Vagina (tissue), 2 donors: ENCODE measurements at regions not wholly inside any gene's neighbourhood (a gene's known extent, or its start where the extent isn't known, plus 50 kb on each side); places are given as distances from the start of the nearest gene placed in this dataset.

Source experiments
- DNase-seq, 2 donors: peaks; one replicate each; pipeline ENCODE4 v3.0.0-alpha.2; 2017; ENCODE audit errors: extremely low spot score in 2 of 2
- H3K27ac ChIP-seq: fragments of 200-600 bp; sonication (generic); one replicate; pipeline ENCODE4 v1.5.1; 2019
- H3K27me3 ChIP-seq: fragments of 200-600 bp; sonication (generic); one replicate; pipeline ENCODE4 v1.5.1; 2019
- H3K36me3 ChIP-seq, 2 donors: fragments of 200-600 bp; sonication (generic); one replicate each; pipeline ENCODE4 v1.5.1; 2017 to 2019
- H3K4me1 ChIP-seq: fragments of 200-600 bp; sonication (generic); one replicate; pipeline ENCODE4 v1.5.1; 2019
- H3K4me3 ChIP-seq, 2 donors: fragments of 200-600 bp; sonication (generic); 1 replicate in 1 of 2; 2 replicates in 1 of 2; pipeline ENCODE4 v1.5.1; 2016 to 2019
- H3K9me3 ChIP-seq: fragments of 200-600 bp; sonication (generic); one replicate; pipeline ENCODE4 v1.5.1; 2019
- CTCF ChIP-seq, 3 experiments: fragments of 450-650 bp in 2 of 3; fragments of 200-600 bp in 1 of 3; sonication (generic) in 1 of 3; IDR thresholded peaks; one replicate each; pipeline ENCODE4 v1.5.1; 2017 to 2019; ENCODE audit warnings: antibody characterized with exemption in 3 of 3, mild to moderate bottlenecking in 2 of 3, moderate library complexity in 2 of 3
- POLR2A ChIP-seq, 2 donors: fragments of 450-650 bp; IDR thresholded peaks; one replicate each; pipeline ENCODE4 v1.6.1; 2017; ENCODE audit warnings: antibody characterized with exemption in 2 of 2, mild to moderate bottlenecking in 2 of 2, moderate library complexity in 2 of 2
- POLR2AphosphoS5 ChIP-seq, 2 donors: sonication (generic); formaldehyde crosslinking; IDR thresholded peaks; one replicate each; pipeline ENCODE4 v1.9.0; 2017; ENCODE audit warnings: antibody characterized with exemption in 2 of 2, mild to moderate bottlenecking in 2 of 2, low read depth in 1 of 2; ENCODE audit not compliant: insufficient read depth in 1 of 2
- intact Hi-C: fragments of 100-400 bp; cut with DNase I; formaldehyde crosslinking; loops from one replicate; pipeline ENCODE4 v1.15.1; 2023

- DNase-seq, result no peak
- TF ChIP-seq POLR2AphosphoS5 (IDR thresholded peaks at IDR 0.05; ENCODE audit: insufficient read depth in 1 of 2, low read depth in 1 of 2), result no peak
- TF ChIP-seq POLR2A (IDR thresholded peaks at IDR 0.05), result no peak
- no peak for TF ChIP-seq CTCF (IDR thresholded peaks at IDR 0.05)
- Histone ChIP-seq H3K27ac (no peak overlapping the region), H3K9me3 (no peaks in the 10 kb centered on the region), H3K4me3 (no peak overlapping the region), H3K4me1 (peaks cover 6% of the 10 kb centered on the region), H3K36me3 (no peaks in the 10 kb centered on the region), H3K27me3 (no peaks in the 10 kb centered on the region)
- intact Hi-C loops, result no loop called here
These were observed 193.0 kb downstream of the URB2 start for GRCh38 chr1:229819091-229819490.

GRCh38 chr1:229822026-229822425, 196.0 kb downstream of the URB2 start:
- no peak for DNase-seq
- Histone ChIP-seq H3K27me3 (no peaks in the 10 kb centered on the region), H3K9me3 (no peaks in the 10 kb centered on the region), H3K27ac (no peak overlapping the region), H3K4me3 (no peak overlapping the region), H3K36me3 (no peaks in the 10 kb centered on the region), H3K4me1 (peaks cover 6% of the 10 kb centered on the region)
- intact Hi-C loops, result no loop called here
- no peak for TF ChIP-seq POLR2AphosphoS5 (IDR thresholded peaks at IDR 0.05; ENCODE audit: insufficient read depth in 1 of 2, low read depth in 1 of 2)
- no peak for TF ChIP-seq CTCF (IDR thresholded peaks at IDR 0.05)
- TF ChIP-seq POLR2A (IDR thresholded peaks at IDR 0.05), result no peak

- intact Hi-C loops, result no loop called here
- no peak for DNase-seq
- Histone ChIP-seq H3K4me3 (no peak overlapping the region), H3K4me1 (peaks cover 6% of the 10 kb centered on the region), H3K36me3 (no peaks in the 10 kb centered on the region), H3K27me3 (no peaks in the 10 kb centered on the region), H3K9me3 (no peaks in the 10 kb centered on the region), H3K27ac (no peak overlapping the region)
- no peak for TF ChIP-seq POLR2A (IDR thresholded peaks at IDR 0.05)
- TF ChIP-seq CTCF (IDR thresholded peaks at IDR 0.05), result no peak
- no peak for TF ChIP-seq POLR2AphosphoS5 (IDR thresholded peaks at IDR 0.05; ENCODE audit: insufficient read depth in 1 of 2, low read depth in 1 of 2)
These were observed 199.0 kb downstream of the URB2 start for GRCh38 chr1:229825042-229825441.

GRCh38 chr1:229828461-229828860, 202.4 kb downstream of the URB2 start:
- Histone ChIP-seq H3K4me3 (no peak overlapping the region), H3K27ac (no peak overlapping the region), H3K27me3 (no peaks in the 10 kb centered on the region), H3K9me3 (no peaks in the 10 kb centered on the region), H3K4me1 (no peaks in the 10 kb centered on the region), H3K36me3 (no peaks in the 10 kb centered on the region)
- DNase-seq, result no peak
- no peak for TF ChIP-seq POLR2A (IDR thresholded peaks at IDR 0.05)
- TF ChIP-seq CTCF (IDR thresholded peaks at IDR 0.05), result no peak
- no peak for TF ChIP-seq POLR2AphosphoS5 (IDR thresholded peaks at IDR 0.05; ENCODE audit: insufficient read depth in 1 of 2, low read depth in 1 of 2)
- intact Hi-C loops, result no loop called here

GRCh38 chr1:229832695-229833094, 206.6 kb downstream of the URB2 start:
- DNase-seq, result no peak
- H3K9me3 ChIP-seq, result no peaks in the 10 kb centered on the region
- no peaks in the 10 kb centered on the region for H3K4me1 ChIP-seq
- H3K36me3 ChIP-seq, result no peaks in the 10 kb centered on the region
- no peaks in the 10 kb centered on the region for H3K27me3 ChIP-seq
- H3K4me3 ChIP-seq, result no peak overlapping the region
- H3K27ac ChIP-seq, result no peak overlapping the region
- TF ChIP-seq POLR2AphosphoS5 (IDR thresholded peaks at IDR 0.05; ENCODE audit: insufficient read depth in 1 of 2, low read depth in 1 of 2), result no peak
- intact Hi-C loops, result no loop called here

GRCh38 chr1:229834230-229834629, 208.2 kb downstream of the URB2 start:
- Histone ChIP-seq H3K9me3 (no peaks in the 10 kb centered on the region), H3K4me3 (no peak overlapping the region), H3K27ac (no peak overlapping the region), H3K27me3 (no peaks in the 10 kb centered on the region), H3K4me1 (no peaks in the 10 kb centered on the region), H3K36me3 (no peaks in the 10 kb centered on the region)
- intact Hi-C loops, result no loop called here
- DNase-seq, result no peak
- TF ChIP-seq CTCF (IDR thresholded peaks at IDR 0.05) (no peak), POLR2A (IDR thresholded peaks at IDR 0.05) (no peak), POLR2AphosphoS5 (IDR thresholded peaks at IDR 0.05; ENCODE audit: insufficient read depth in 1 of 2, low read depth in 1 of 2) (no peak)
